ENCODE measurements at regions not wholly inside any gene's neighbourhood (a gene's known extent, or its start where the extent isn't known, plus 50 kb on each side); places are given as distances from the start of the nearest gene placed in this dataset.
"Not testable (repeated sequence)": the region's sequence is repeated elsewhere in the genome, so short reads cannot be mapped to it uniquely, and the experiment has no call there.

GRCh38 chr2:16199882-16200553, 259.7 kb downstream of the MYCN start:
- Histone ChIP-seq H3K4me3 (no peak overlapping the region), H3K27me3 (no peaks in the 10 kb centered on the region), H3K4me1 (no peaks in the 10 kb centered on the region), H3K36me3 (no peaks in the 10 kb centered on the region), H3K9me3 (no peaks in the 10 kb centered on the region), H3K27ac (no peak overlapping the region)
- 80 to 88% methylated on average over 6 to 9 of the region's 10 CpGs for WGBS, 2 donors (ENCODE audit: low coverage in 1 of 2)
- no peak for TF ChIP-seq POLR2A (IDR thresholded peaks at IDR 0.05)
- TF ChIP-seq POLR2AphosphoS5 (IDR thresholded peaks at IDR 0.05), result no peak
- TF ChIP-seq EP300 (IDR thresholded peaks at IDR 0.05), result no peak
- no peak for TF ChIP-seq CTCF (IDR thresholded peaks at IDR 0.05)
- ATAC-seq, result no peak

DNA sequence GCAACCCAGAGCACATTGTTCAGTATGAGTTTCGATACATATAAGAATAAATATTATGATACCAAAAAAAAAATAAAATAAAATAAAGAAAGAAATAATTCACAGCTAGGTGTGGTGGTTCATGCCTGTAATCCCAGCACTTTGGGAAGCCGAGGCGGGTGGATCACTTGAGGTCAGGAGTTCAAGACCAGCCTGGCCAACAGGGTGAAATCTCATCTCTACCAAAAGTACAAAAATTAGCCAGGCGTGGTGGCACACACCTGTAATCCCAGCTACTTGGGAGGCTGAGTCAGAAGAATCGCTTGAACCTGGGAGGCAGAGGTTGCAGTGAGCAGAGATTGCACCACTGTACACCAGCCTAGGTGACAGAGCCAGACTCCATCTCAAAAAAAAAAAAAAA, 258.9 kb downstream of the MYCN start:
- not testable (repeated sequence) for H3K4me3 ChIP-seq, ATAC-seq, H3K27me3 ChIP-seq, H3K9me3 ChIP-seq, H3K27ac ChIP-seq, H3K36me3 ChIP-seq, H3K4me1 ChIP-seq
- 70 to 76% methylated on average over 3 to 4 of the region's 5 CpGs for WGBS, 2 donors (ENCODE audit: low coverage in 1 of 2)

DNA sequence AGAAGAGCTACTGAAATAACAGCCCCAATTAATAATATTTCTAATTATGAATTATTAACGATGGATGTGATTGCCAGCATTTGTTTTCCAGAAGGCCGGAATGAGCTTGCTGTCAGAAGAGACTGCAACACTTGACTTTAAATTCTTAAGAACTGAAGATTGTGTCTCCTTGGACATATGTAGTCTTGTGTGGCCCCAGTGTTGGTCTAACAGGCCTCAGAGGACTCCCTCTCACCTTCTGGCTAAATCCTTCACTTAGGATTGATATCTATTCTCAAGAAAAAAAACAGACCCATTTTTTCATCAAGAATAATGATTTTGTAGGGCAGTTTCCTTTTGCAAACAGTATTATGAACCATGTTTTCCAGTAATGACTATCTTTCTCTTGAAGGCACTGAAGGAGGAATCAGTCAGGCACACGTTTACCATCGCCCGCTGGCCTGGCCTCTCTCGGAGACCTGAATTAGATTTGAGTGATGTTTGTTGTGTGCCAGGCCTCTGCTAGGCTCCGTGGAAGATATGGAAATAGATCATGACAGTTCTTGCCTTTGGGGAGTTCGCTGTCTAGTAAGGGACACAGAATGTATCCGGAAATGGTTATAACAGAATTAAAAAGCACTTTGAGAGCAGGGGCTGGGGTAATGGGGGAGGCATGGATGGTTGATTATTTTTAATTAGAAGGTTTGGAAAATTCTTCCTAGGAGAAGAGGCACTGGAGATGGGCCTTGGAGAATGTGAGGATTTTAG, 258.0 kb downstream of the MYCN start:
- TF ChIP-seq POLR2A (IDR thresholded peaks at IDR 0.05) (no peak), CTCF (IDR thresholded peaks at IDR 0.05) (no peak), POLR2AphosphoS5 (IDR thresholded peaks at IDR 0.05) (no peak), EP300 (IDR thresholded peaks at IDR 0.05) (no peak)
- WGBS, 2 donors (ENCODE audit: low coverage in 1 of 2), result 68 to 96% methylated on average over 2 to 7 of the region's 9 CpGs

GRCh38 chr2:16197504-16198147, 257.3 kb downstream of the MYCN start:
- TF ChIP-seq CTCF (IDR thresholded peaks at IDR 0.05), result no peak
- no peak for TF ChIP-seq EP300 (IDR thresholded peaks at IDR 0.05)
- no peak for TF ChIP-seq POLR2A (IDR thresholded peaks at IDR 0.05)
- no peak for TF ChIP-seq POLR2AphosphoS5 (IDR thresholded peaks at IDR 0.05)
- no peaks in the 10 kb centered on the region for H3K9me3 ChIP-seq
- no peak overlapping the region for H3K27ac ChIP-seq
- H3K4me1 ChIP-seq, result no peaks in the 10 kb centered on the region
- no peaks in the 10 kb centered on the region for H3K36me3 ChIP-seq
- ATAC-seq, result no peak
- 69 to 100% methylated on average over 2 to 6 of the region's 8 CpGs for WGBS, 2 donors (ENCODE audit: low coverage in 1 of 2)
- H3K4me3 ChIP-seq, result no peak overlapping the region
- H3K27me3 ChIP-seq, result no peaks in the 10 kb centered on the region

More for the DNA sequence above, 258.0 kb downstream of the MYCN start:
- Histone ChIP-seq H3K9me3 (no peaks in the 10 kb centered on the region), H3K27ac (no peak overlapping the region), H3K4me3 (no peak overlapping the region), H3K27me3 (no peaks in the 10 kb centered on the region), H3K36me3 (no peaks in the 10 kb centered on the region), H3K4me1 (no peaks in the 10 kb centered on the region)
- ATAC-seq, result no peak

DNA sequence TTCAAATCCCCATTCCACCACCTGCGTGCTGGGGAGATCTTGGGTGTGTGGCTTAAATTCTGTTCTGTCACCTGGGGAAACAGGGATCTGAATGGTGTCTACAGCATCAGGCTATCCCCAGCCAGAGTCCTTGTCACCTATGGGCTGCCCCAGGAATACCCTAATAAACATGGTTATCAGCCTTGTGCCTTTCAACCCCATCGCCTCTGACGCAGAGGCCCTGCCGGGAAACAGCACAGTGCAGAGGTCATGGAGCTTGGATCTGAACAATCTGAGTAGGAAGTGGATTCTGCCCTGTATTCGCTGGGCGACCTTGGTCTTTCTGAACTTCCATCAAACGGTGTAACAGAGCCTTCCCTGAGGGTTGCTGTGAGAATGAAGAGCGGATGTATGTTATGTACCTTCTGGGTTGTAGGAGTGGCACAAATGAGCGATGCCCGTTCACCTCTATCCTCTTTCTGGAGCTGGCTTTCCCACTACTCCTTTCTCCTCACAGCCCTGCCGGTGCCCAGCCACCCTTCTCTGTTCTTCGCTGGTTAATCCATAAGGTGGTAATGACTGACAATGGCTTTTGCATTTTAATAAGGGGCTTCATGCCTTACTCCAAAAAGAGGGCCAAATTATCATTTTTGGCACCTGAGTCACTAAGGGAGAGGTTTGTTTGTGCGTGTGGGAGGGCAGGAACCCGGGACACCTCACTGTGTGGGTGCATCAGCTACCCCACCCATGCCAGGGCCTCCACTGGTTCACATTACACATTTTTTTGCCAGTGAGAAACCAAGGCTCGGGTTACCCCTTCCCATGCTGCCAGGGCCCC, 256.5 kb downstream of the MYCN start:
- 79 to 96% methylated on average over 8 to 12 of the region's 15 CpGs for WGBS, 2 donors (ENCODE audit: low coverage in 1 of 2)
- H3K36me3 ChIP-seq, result no peaks in the 10 kb centered on the region
- H3K27ac ChIP-seq, result no peak overlapping the region
- no peak overlapping the region for H3K4me3 ChIP-seq
- no peaks in the 10 kb centered on the region for H3K4me1 ChIP-seq
- H3K9me3 ChIP-seq, result no peaks in the 10 kb centered on the region
- ATAC-seq, result no peak
- TF ChIP-seq CTCF (IDR thresholded peaks at IDR 0.05) (no peak), EP300 (IDR thresholded peaks at IDR 0.05) (no peak), POLR2A (IDR thresholded peaks at IDR 0.05) (no peak), POLR2AphosphoS5 (IDR thresholded peaks at IDR 0.05) (no peak)
- no peaks in the 10 kb centered on the region for H3K27me3 ChIP-seq

Data from gastroesophageal sphincter (tissue), 4 donors.